ENCODE measurements at regions not wholly inside any gene's neighbourhood (a gene's known extent, or its start where the extent isn't known, plus 50 kb on each side); places are given as distances from the start of the nearest gene placed in this dataset.
"Not testable (repeated sequence)": the region's sequence is repeated elsewhere in the genome, so short reads cannot be mapped to it uniquely, and the experiment has no call there.

DNA sequence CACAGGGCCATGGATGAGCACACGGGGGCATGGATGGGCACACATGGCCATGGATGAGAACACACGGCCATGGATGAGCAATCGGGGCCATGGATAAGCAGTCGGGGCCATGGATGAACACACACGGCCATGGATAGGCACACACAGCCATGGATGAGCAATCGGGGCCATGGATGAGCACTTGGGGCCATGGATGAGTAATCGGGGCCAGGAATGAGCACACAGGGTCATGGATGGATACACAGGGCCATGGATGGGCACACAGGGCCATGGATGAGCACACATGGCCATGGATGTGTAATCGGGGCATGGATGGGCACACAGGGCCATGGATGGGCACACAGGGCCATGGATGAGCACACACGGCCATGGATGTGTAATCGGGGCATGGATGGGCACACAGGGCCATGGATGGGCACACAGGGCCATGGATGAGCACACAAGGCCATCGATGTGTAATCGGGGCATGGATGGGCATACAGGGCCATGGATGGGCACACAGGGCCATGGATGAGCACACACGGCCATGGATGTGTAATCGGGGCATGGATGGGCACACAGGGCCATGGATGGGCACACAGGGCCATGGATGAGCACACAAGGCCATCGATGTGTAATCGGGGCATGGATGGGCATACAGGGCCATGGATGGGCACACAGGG is 191.9 kb upstream of the HDAC4 start:
- not testable (repeated sequence) for TF ChIP-seq EGR1 (IDR thresholded peaks at IDR 0.05; ENCODE audit: low read depth in 2 of 2); CTCF (IDR thresholded peaks at IDR 0.05; ENCODE audit: low read depth, low read length, missing input control); YY1 (IDR thresholded peaks at IDR 0.05); ATF3 (IDR thresholded peaks at IDR 0.05); RAD21 (IDR thresholded peaks at IDR 0.05); MAX (IDR thresholded peaks at IDR 0.05); FOXA1 (IDR thresholded peaks at IDR 0.05); TAF1 (conservative IDR thresholded peaks at IDR 0.05); REST (IDR thresholded peaks at IDR 0.05); NR2F2 (IDR thresholded peaks at IDR 0.05); JUND (IDR thresholded peaks at IDR 0.05); SP1 (IDR thresholded peaks at IDR 0.05); RXRA (IDR thresholded peaks at IDR 0.05)
- TF ChIP-seq, protein P1, sequence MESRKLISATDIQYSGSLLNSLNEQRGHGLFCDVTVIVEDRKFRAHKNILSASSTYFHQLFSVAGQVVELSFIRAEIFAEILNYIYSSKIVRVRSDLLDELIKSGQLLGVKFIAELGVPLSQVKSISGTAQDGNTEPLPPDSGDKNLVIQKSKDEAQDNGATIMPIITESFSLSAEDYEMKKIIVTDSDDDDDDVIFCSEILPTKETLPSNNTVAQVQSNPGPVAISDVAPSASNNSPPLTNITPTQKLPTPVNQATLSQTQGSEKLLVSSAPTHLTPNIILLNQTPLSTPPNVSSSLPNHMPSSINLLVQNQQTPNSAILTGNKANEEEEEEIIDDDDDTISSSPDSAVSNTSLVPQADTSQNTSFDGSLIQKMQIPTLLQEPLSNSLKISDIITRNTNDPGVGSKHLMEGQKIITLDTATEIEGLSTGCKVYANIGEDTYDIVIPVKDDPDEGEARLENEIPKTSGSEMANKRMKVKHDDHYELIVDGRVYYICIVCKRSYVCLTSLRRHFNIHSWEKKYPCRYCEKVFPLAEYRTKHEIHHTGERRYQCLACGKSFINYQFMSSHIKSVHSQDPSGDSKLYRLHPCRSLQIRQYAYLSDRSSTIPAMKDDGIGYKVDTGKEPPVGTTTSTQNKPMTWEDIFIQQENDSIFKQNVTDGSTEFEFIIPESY (IDR thresholded peaks at IDR 0.05) = not testable (repeated sequence)

Data from liver (tissue), 3 donors.